Neural progenitor cell (in vitro differentiated cells): ENCODE measurements at regions not wholly inside any gene's neighbourhood (a gene's known extent, or its start where the extent isn't known, plus 50 kb on each side); places are given as distances from the start of the nearest gene placed in this dataset.

Experiments
- DNase-seq: peaks from one replicate; pipeline ENCODE4 v3.0.0-alpha.2; 2016; ENCODE audit warnings: low spot score
- H2AFZ ChIP-seq: fragments of 200-600 bp; sonication (generic); replicated peaks from 2 replicates; pipeline ENCODE4 v1.6.1; 2016; ENCODE audit warnings: antibody characterized with exemption
- H3F3A ChIP-seq: fragments of 200-600 bp; sonication (generic); 2 replicates; pipeline ENCODE4 v1.6.1; 2016; ENCODE audit warnings: antibody characterized with exemption, low read depth
- H3K27ac ChIP-seq: fragments of 200-600 bp; sonication (generic); 2 replicates; pipeline ENCODE4 v1.5.1; 2016; ENCODE audit warnings: mild to moderate bottlenecking
- H3K27me3 ChIP-seq: fragments of 200-600 bp; sonication (generic); 2 replicates; pipeline ENCODE4 v1.6.1; 2016; ENCODE audit warnings: mild to moderate bottlenecking, moderate library complexity
- H3K36me3 ChIP-seq: fragments of 200-600 bp; sonication (generic); 2 replicates; pipeline ENCODE4 v1.5.1; 2016
- H3K4me1 ChIP-seq: fragments of 200-600 bp; sonication (generic); 2 replicates; pipeline ENCODE4 v1.6.1; 2016; ENCODE audit warnings: mixed run types
- H3K4me2 ChIP-seq: fragments of 200-600 bp; sonication (generic); 2 replicates; pipeline ENCODE4 v1.6.1; 2016
- H3K4me3 ChIP-seq: fragments of 200-600 bp; sonication (generic); 2 replicates; pipeline ENCODE4 v1.5.1; 2016
- H3K79me2 ChIP-seq: fragments of 200-600 bp; sonication (generic); 2 replicates; pipeline ENCODE4 v1.6.1; 2016; ENCODE audit warnings: low read depth
- H3K9ac ChIP-seq: fragments of 200-600 bp; sonication (generic); 2 replicates; pipeline ENCODE4 v1.6.1; 2016
- H3K9me3 ChIP-seq: fragments of 200-600 bp; sonication (generic); 2 replicates; pipeline ENCODE4 v1.5.1; 2016; ENCODE audit warnings: low read depth
- H4K20me1 ChIP-seq: fragments of 200-600 bp; sonication (generic); 2 replicates; pipeline ENCODE4 v1.6.1; 2016; ENCODE audit warnings: low read depth
- H3K27ac Mint-ChIP-seq: 3 replicates; pipeline ENCODE4 v1.8.0; 2021; ENCODE audit warnings: mixed read lengths
- H3K27me3 Mint-ChIP-seq: 2 replicates; pipeline ENCODE4 v1.8.0; 2022; ENCODE audit warnings: low read depth, mild to moderate bottlenecking, inconsistent platforms, moderate library complexity, mixed read lengths; ENCODE audit not compliant: insufficient read depth
- H3K36me3 Mint-ChIP-seq: 3 replicates; pipeline ENCODE4 v1.8.0; 2021; ENCODE audit warnings: mixed read lengths
- H3K4me1 Mint-ChIP-seq: 3 replicates; pipeline ENCODE4 v1.8.0; 2021; ENCODE audit warnings: mixed read lengths
- H3K4me3 Mint-ChIP-seq: 3 replicates; pipeline ENCODE4 v1.8.0; 2021; ENCODE audit warnings: mild to moderate bottlenecking, moderate library complexity, mixed read lengths
- H3K9me3 Mint-ChIP-seq: 3 replicates; pipeline ENCODE4 v1.8.0; 2020; ENCODE audit warnings: mixed read lengths
- EZH2 ChIP-seq: fragments of 200-600 bp; sonication (generic); IDR thresholded peaks from 2 replicates; pipeline ENCODE4 v1.6.1; 2017; ENCODE audit warnings: antibody characterized with exemption, mild to moderate bottlenecking, moderate library complexity
- EZH2phosphoT487 ChIP-seq: fragments of 200-600 bp; sonication (generic); IDR thresholded peaks from 2 replicates; pipeline ENCODE4 v1.6.1; 2017; ENCODE audit warnings: antibody characterized with exemption
- TF ChIP-seq, protein P1 (sequence below): fragments of 200-600 bp; sonication (generic); IDR thresholded peaks from 2 replicates; pipeline ENCODE4 v1.5.1; 2017; ENCODE audit warnings: antibody characterized with exemption, mild to moderate bottlenecking

DNA sequence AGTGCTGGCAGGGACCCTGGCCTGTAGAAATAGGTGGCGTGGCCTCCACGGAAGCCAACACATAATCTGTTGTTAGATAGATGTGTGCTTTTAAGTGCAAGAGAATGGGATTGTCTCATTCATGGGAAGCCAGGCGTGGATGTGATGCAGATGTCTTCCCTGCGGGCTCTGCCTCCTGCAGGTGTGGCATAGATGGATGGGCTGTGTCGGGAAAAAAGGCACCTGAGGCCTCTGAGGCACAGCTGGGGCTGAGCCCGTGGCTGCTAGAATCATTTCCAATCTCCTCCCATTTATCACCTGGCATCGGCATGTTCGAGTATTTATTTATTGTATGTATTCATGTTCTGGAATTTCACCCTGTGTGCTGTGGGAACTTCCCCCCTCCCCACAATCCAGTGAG is 353.4 kb upstream of the AJAP1 start:
- no peak overlapping the region for H3K4me3 ChIP-seq
- H4K20me1 ChIP-seq: no peaks in the 10 kb centered on the region
- no peak overlapping the region for H3K4me2 ChIP-seq
- H3K4me1 ChIP-seq: no peaks in the 10 kb centered on the region
- H3K27ac Mint-ChIP-seq: no peak overlapping the region
- H3K4me3 Mint-ChIP-seq: no peak overlapping the region
- no peaks in the 10 kb centered on the region for H3K9me3 ChIP-seq
- no peak overlapping the region for H3K9ac ChIP-seq
- H2AFZ ChIP-seq: no peak overlapping the region
- no peak for DNase-seq
- no peaks in the 10 kb centered on the region for H3K36me3 Mint-ChIP-seq
- H3K27ac ChIP-seq: no peak overlapping the region
- H3K79me2 ChIP-seq: no peaks in the 10 kb centered on the region
- peaks cover 8% of the 10 kb centered on the region for H3K4me1 Mint-ChIP-seq
- H3K27me3 ChIP-seq: no peaks in the 10 kb centered on the region
- TF ChIP-seq EZH2phosphoT487: no peak
- peaks cover 14% of the 10 kb centered on the region for H3K27me3 Mint-ChIP-seq
- no peaks in the 10 kb centered on the region for H3F3A ChIP-seq
- peaks cover 17% of the 10 kb centered on the region for H3K9me3 Mint-ChIP-seq
- no peaks in the 10 kb centered on the region for H3K36me3 ChIP-seq

DNA sequence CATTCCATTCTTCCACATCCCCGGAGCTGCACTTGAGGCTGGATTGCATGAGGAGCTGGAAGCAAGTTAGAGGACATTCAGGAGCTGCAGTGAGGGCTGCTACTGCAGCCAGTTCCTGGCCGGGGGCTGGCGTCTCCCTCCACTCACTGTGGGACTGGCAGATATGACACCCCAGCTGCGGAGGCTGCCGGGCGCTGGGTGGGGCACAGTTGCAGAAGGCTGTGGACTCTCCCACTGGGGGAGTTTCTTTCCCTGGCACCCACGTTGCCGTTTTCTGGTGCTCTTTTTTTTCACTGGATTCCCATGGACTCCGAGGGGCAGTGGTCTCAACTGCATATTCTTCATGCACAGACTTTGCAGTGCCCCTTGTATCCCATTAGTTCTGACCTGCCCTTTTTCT is 351.1 kb upstream of the AJAP1 start:
- Mint-ChIP-seq H3K27me3 (peaks cover 11% of the 10 kb centered on the region), H3K9me3 (peaks cover 17% of the 10 kb centered on the region)

DNA sequence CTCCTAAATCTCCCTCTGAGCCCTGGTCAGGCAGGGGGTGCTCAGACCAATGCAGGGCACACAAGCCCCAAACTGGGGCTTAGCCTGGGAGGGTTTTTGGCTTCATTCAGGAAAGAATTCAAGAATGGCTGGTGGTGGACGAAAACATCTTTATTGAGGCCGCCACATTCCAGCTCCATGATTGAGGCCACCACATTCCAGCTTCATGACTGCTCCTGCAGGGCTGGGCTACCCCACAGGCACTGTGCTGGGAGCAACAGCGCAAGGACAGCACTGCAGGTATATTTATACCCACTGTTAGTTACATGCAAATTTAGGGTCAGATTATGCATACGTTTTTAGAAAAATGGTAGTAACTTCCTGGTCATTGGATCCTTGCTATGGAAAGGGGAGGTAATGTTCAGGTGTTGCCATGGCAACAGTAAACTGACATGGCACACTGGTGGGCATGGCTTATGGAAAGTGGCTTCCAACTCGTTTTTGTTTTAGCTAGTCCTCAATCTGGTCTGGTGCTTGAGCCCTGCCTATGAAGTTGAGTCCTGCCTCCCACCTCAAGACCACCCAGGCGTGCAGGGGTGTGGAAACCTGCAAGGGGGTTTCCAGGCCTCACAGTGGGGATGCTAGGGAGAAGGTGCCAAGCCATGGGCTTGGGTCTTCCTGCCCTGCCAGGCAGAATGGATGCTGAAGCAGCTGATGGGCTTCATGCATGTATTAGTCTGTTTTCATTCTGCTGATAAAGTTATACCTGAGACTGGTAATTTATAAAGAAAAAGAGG is 348.7 kb upstream of the AJAP1 start:
- Mint-ChIP-seq H3K4me3 (no peak overlapping the region), H3K9me3 (peaks cover 17% of the 10 kb centered on the region), H3K36me3 (no peaks in the 10 kb centered on the region), H3K4me1 (peaks cover 5% of the 10 kb centered on the region), H3K27ac (no peak overlapping the region), H3K27me3 (peaks cover 8% of the 10 kb centered on the region)
- no peaks in the 10 kb centered on the region for H4K20me1 ChIP-seq
- no peaks in the 10 kb centered on the region for H3F3A ChIP-seq
- H2AFZ ChIP-seq: no peak overlapping the region
- no peaks in the 10 kb centered on the region for H3K4me1 ChIP-seq
- no peaks in the 10 kb centered on the region for H3K36me3 ChIP-seq
- no peak overlapping the region for H3K9ac ChIP-seq
- no peak overlapping the region for H3K4me2 ChIP-seq
- TF ChIP-seq, protein P1, sequence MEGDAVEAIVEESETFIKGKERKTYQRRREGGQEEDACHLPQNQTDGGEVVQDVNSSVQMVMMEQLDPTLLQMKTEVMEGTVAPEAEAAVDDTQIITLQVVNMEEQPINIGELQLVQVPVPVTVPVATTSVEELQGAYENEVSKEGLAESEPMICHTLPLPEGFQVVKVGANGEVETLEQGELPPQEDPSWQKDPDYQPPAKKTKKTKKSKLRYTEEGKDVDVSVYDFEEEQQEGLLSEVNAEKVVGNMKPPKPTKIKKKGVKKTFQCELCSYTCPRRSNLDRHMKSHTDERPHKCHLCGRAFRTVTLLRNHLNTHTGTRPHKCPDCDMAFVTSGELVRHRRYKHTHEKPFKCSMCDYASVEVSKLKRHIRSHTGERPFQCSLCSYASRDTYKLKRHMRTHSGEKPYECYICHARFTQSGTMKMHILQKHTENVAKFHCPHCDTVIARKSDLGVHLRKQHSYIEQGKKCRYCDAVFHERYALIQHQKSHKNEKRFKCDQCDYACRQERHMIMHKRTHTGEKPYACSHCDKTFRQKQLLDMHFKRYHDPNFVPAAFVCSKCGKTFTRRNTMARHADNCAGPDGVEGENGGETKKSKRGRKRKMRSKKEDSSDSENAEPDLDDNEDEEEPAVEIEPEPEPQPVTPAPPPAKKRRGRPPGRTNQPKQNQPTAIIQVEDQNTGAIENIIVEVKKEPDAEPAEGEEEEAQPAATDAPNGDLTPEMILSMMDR: no peak
- TF ChIP-seq EZH2phosphoT487 (no peak), EZH2 (no peak)
- H3K27me3 ChIP-seq: no peaks in the 10 kb centered on the region
- no peak for DNase-seq
- H3K9me3 ChIP-seq: no peaks in the 10 kb centered on the region
- no peaks in the 10 kb centered on the region for H3K79me2 ChIP-seq
- H3K4me3 ChIP-seq: no peak overlapping the region
- H3K27ac ChIP-seq: no peak overlapping the region

More for the DNA sequence above, 351.1 kb upstream of the AJAP1 start:
- Histone ChIP-seq H3K79me2 (no peaks in the 10 kb centered on the region), H3K4me1 (no peaks in the 10 kb centered on the region), H3K27me3 (no peaks in the 10 kb centered on the region), H4K20me1 (no peaks in the 10 kb centered on the region), H3K36me3 (no peaks in the 10 kb centered on the region), H3K27ac (no peak overlapping the region), H3K9ac (no peak overlapping the region), H2AFZ (no peak overlapping the region), H3F3A (no peaks in the 10 kb centered on the region), H3K9me3 (no peaks in the 10 kb centered on the region), H3K4me3 (no peak overlapping the region), H3K4me2 (no peak overlapping the region)
- no peak for DNase-seq
- Mint-ChIP-seq H3K36me3 (no peaks in the 10 kb centered on the region), H3K4me1 (peaks cover 8% of the 10 kb centered on the region), H3K27ac (no peak overlapping the region), H3K4me3 (no peak overlapping the region)
- TF ChIP-seq, protein P1: no peak
- no peak for TF ChIP-seq EZH2phosphoT487
- no peak for TF ChIP-seq EZH2
